Medulla oblongata (tissue), 1 donor: ENCODE measurements at regions not wholly inside any gene's neighbourhood (a gene's known extent, or its start where the extent isn't known, plus 50 kb on each side); places are given as distances from the start of the nearest gene placed in this dataset.
"Not testable (repeated sequence)": the region's sequence is repeated elsewhere in the genome, so short reads cannot be mapped to it uniquely, and the experiment has no call there.

ENCODE experiments used
- DNase-seq: peaks from one replicate; pipeline ENCODE4 v3.0.0-alpha.2; 2015; ENCODE audit errors: extremely low spot score

DNA sequence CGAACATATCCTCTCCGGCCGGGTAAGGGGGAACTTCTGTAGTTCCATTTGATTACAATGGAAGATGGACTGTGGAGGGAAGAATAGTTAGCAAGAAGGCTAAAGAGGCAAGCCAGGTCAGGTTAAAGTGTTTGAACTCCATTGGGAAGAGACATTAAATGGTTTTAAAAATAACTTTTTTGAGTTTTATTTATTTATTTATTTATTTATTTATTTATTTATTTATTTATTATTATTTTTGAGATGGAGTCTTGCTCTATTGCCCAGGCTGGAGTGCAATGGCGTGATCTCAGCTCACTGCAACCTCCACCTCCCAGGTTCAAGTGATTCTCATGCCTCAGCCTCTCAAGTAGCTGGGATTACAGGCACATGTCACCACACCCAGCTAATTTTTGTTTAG lies 441.9 kb downstream of the TOX3 start:
- not testable (repeated sequence) for DNase-seq

DNA sequence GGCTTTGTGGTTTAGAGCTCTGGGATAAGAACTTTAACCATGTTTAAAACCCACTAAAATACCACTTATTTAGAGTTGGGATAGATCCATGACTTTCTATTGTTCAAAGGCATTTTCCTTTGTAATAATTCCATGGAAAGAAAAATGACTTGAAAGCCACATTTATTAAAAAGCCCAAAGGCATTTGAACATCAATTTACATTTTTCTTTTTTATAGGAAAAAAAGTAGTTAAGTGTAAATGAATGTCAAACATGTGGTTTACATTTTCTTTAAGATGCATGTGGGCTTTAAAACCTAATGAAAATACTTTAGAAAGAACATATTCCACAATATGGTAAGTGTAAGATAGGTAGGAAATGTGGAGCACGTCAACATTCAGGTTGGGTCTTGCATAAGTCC lies 443.2 kb downstream of the TOX3 start:
- no peak for DNase-seq

DNA sequence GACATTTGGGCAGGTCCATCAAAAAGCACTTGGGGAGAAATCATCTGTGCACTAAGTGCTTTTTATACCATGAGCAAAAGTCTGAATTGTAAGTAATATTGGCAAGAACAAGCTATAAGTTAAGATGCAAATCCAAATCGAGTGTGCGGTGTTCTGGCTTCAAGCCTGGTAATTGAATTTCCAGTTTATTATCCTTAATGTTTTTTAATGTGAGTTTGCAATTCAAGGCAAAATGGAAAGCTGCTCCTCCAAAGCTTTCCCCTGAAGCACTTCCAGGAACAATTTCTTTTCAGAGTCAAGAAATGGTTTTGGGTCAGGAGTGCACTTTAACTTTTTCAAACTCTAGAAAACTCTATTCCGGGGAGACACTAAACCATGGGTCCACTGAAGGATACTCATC lies 445.7 kb downstream of the TOX3 start:
- no peak for DNase-seq

DNA sequence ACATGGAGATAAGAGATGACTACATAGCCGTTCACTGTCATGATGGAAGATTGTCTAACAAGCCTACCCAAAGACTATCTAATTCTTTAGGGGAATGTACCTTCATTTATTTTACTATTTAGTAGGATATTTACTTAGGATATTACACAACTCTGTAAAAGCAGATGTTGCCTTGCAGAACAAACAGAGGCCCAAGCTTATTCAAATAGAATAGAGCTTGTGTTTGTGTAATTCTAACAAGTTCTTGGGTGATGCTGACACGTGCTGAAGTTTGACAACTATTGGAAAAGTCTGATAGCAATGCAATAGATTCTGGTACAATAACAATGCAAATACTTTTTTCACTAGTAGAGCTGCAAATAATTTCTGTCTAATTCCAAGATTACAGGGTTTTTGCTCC lies 447.6 kb downstream of the TOX3 start:
- no peak for DNase-seq

DNA sequence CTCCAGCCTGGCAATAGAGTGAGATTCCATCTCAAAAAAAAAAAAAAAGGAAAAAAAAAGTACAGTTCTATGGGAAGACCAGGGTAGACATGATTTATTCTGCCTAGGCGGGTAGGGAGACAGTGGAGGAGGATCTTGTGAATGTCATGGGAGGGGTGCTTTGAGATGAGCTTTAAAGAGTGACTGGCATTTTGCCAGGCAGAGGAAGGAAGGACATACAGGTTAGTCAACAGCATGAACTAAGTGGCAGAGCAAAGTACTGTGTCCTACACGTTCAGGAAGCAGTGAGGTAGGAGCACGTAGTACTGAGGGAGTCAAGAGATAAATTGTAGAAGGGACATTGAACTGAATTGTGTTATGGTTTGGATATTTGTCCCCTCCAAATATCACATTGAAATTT lies 451.5 kb downstream of the TOX3 start:
- DNase-seq = no peak

DNA sequence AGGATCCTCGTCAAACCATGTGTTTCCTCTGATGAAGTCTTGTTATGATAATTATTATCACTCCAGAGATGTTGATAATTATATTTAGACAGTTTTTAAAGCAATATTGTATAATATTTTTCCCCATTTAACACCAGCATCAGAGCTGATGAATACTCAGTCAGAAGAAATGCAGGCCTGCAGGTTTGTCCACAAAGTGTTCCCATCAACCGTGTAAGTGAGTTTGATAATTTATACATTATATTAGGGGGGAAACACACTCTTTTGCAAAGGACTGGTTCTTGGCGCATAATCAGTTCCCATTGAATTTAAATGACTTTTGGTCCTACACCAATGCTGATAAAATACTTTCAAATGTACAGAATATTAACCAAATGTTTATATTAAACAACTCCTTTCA lies 454.8 kb downstream of the TOX3 start:
- DNase-seq = no peak

DNA sequence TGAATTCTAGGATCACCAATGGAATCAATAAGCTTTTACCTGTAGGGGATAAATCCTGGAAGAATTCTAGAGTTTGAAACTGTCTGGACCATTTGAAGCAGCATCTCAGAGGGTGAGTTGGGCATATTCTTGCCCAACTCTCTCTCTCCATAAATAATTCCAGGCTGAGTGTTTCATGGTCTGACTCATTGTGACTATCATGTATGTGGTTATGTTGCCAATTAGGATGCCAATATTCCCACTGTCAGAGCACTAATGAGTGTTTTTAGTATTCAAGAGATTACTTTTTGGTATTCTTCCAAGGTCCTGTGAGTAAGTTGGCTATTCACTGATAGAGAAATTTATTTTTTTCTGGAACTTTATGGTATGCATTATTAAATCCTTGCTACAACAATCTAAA lies 456.9 kb downstream of the TOX3 start:
- no peak for DNase-seq

DNA sequence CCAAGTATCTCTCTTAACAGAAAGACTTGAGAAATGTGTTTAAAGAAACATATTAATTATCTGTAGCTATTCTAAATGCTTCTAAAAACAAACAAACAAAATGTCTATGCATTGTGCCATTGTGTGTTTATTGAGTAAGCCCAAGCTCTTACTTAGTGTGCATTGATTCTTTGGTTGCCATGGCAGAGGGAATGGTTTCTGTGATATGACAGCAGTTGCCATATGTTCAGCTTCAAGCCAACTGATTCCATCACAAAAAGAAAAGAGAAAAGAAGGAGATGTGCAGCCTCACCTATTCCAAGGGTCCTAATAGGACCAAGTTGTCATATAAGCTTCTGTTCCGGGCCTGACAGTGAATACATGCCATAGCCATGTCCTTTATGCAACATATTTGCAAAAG lies 457.5 kb downstream of the TOX3 start:
- no peak for DNase-seq

DNA sequence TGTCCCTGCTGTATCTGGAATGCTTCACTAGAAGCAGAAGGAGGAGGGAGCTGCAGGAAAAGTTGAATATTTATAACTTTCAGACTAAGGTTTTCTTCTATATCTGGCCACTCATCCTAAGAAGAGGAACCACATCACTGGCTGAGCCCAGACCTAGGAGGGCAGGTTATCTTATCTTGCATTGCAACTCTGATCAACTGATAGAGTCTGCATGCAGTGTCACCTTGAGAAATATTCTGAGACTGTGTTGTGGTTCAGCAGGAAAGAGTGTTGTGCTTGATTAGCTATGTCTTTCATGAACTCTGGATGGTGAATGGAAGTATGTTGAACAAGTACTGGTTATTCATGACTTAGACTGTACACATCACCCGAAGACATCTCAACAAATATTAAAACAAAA lies 460.0 kb downstream of the TOX3 start:
- DNase-seq = no peak

DNA sequence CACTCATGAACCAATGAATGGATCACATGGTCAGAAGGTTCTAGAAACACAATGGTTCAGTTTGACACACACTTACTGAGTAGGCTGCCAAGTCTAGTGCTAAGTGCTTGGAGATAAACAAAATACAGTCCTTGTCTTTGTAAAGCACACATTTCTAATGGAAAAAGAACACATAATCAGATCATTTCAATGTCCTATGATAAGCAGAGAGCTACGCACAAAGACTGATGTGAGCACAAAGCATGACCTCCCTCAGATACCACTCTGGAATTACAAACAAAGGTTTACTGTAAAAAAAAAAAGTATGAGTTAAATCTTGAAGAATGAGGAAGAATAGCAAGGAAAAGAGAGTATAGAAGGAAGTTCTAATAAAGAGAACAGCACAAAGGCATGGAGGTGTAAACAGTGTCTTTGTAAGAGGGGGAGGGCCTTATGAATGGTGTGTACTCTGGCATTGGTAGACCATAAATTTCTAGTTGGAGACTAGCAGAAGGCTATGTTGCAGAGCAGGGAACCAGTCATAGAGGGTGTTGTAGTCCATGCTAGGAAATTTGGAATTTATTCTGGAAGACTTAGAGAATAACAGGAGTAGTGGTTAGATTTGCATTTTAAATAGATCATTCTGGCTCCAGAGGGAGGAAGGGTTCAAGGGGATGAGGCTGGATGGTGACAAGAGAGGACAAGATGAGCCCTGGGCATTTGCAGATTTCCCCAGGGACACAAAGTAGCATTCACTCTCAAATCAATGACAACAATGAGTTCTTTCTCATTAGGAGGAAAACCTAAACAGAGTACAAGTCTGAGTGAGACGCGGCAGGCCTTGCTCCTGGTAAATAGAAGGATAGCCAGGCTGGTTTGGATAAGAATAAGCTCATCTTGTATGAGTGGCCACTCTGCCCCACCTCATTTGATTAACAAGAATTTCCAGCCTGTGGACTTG lies 468.0 kb downstream of the TOX3 start:
- DNase-seq = peak; percentile 60

DNA sequence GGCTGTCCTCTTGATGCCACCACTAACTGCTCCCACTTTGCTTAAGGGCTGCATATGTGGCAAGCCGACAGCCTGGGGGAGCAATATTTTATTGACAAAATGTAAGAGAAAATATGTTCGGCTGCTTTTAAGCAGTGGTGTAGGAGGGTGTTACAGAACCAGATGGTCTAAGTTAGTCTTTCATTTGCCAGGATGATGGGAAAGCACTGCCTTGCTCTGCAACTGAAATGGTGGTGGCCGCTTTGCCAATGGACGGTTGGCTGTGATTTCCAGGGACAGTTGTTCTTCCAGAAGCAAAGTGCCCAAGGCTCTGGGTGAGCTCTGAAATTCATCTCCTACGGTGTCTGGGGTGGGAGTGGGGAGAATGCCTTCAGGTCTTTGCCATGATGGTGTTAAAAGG lies 469.3 kb downstream of the TOX3 start:
- no peak for DNase-seq

DNA sequence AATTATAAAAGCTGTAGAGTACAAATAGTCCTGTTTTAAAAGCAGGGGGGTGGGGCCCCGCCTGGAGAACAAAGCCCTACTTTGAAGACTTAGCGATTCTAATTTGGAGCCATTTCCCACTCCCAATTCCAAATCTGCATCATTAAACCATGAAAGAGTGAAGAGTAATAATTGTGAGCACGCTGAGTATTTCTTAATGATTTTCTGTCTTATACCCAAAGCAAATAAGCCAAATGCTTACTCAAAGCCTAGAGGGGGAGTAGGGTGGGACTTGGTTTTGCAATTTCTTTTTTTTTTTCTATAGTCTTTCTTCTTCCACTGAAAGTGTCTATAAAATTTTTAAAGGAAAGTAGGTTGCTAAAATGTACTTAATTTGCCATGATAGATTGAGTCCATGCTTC lies 470.1 kb downstream of the TOX3 start:
- no peak for DNase-seq

DNA sequence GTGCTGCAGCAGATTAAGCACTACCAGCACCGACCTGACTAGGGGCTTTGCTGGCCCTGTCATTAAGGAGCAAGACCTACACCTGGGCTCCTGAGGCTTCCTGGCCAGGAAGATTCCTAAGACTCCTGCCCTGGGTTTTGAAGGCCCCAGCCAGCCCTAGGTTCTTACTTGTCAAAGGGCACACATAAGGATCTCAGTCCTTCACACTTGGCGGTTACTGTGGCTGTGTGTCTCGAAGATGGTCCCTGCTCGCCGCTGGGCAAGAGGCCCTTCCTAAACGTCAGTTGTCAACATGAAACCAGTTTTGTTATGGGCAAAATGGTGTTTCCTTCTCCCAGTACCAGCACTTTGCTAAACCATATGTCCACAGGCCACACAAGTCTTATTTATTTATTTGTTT lies 470.6 kb downstream of the TOX3 start:
- DNase-seq = no peak

DNA sequence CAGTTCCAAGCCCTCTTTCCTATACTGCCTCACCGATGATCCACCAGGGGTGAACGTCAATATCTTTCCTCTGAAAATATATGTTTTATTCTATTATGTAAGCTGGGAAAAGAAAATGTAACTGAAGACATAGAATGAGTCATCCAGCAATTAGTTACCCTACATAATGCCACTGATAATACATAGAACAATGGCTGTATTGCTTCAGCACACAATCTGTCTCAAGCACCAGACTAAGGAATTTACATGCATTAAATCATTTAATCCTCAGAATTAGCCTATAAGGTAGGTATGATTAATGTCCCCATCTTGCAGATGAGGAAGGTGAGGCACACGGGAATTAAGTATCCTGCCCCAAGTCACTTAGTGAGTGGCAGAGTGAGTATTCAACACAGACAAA lies 472.8 kb downstream of the TOX3 start:
- DNase-seq = no peak

DNA sequence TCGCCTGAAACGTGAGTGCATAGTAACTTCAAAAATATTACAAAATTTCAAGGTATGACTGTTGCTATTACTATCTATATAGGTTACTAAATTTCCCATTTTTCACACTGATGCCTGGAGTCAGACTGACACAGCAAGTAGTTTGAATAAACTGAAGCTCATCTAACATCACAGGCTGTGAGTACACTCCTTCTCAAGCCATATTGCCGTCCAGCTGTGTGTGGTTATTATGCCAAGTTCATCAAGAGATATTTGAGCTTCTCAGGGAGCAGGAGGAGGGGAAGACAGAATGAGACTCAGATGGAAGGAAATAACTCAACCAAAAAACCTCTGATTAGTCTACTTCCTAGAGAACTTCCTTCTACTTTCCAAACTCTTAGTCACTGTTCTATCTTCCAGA lies 473.9 kb downstream of the TOX3 start:
- no peak for DNase-seq

DNA sequence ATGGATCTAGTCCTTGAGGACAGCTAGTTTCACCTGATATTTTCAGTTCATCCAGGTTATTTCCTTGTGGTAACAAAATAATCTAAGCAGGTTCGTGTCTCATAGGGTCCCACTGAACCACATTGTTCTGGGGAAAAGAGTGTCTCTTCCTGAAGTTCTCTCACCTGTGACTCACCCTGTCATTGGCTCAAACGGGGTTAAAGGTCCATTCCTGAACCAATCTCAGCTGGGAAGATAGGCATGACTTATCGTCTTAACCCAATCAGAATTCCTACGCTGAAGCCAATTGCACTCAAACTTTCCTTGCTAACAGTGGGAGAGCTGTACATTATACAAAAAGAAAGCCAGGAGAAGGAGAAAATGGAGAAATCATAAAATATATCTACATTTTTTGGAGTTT lies 475.8 kb downstream of the TOX3 start:
- no peak for DNase-seq

DNA sequence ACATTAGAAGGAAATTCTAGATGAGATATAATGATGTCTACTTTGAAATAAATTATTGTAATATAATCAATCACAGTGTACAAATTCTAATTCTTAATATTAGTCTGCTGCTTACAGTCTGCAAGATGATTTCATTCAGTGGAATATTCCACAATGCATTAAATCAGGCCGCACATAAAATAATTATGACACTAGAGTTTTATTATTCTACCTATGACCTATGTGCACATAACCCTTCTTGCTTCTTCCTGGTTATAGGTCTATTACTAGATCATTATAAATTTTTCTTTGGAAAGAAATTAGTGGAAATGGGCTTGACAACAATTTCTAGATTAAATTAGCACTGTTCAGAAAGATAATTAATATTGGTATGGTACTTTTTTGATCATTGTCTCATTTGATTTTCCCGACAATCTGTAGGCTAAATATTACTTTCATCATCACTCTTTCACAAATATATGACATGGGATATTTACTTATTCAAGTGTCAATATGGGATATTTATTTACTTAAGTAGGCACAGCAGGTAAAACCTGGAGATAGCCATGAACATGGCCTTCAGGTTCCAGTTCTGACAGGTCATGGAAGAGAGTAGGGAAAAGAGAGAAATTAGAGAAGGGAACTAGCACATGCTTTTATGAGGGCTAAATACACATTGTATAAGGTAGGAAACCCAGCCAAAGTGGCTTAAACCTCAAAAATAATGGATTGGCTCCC lies 476.4 kb downstream of the TOX3 start:
- DNase-seq = no peak

DNA sequence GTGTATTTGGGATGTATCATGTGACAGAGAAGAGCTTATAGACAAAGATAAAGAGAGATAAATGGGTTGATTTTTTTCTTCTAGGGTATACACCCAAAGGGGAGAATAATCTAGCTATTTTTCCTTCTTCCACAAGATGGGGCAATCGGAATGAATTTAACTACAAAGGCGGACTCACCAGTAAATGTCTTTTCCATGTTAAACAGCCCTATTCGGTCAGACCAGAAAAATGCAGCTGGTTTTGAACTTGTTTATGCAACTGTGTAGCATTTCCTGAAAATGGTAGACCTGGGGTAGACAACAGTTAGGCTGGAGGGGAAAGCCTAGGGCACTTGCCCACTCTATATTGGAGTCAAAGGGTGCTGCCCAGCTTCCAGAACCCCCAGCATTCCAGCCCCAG lies 477.1 kb downstream of the TOX3 start:
- DNase-seq = peak; percentile 80

DNA sequence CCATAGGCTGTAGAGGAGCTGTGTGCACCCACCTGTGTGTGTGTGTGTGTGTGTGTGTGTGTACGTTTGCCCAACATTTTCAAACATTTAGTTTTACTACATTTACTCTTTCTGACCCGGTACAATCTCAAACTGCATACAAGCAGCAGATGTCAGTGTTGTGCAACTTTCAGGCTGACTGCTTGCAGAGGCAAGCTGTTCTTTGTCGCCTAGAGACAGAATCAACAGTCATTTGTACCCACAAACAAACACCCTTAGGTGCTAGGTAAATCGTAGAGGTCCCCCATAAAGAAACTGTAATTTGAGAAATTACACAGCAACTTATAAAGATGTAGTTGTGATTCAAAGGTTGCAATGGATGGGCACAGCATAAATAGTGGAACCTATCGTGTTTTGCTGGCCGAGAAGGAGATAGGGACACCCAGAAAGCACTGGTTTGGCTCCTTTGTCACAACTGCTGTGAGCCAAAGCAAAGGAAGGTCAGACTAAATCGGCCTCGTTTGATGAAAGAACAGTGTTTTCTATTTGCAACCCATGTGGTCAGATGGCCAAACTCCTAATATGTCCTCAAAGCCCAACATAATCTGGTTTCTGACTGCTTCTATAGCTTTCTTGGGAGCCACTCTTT lies 478.4 kb downstream of the TOX3 start:
- DNase-seq = peak; percentile 77

DNA sequence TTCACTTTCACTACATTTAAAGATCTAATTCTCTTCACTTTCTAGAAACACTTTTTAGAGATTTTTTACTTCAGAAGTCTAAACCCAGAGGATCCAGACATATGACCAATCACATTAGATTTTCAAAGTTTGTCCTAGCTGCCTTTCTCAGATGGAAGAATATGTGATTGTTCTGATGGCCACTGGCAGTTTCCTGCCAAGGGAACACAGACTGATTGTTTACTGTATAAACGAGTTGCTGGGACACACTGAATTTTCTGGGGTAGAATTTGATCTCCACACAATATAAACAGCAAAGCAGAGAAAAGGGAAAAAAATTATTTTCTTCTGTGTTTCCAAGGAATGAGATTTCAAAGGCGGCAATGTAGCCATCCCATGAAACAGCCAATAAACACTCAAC lies 480.0 kb downstream of the TOX3 start:
- DNase-seq = peak; percentile 86

DNA sequence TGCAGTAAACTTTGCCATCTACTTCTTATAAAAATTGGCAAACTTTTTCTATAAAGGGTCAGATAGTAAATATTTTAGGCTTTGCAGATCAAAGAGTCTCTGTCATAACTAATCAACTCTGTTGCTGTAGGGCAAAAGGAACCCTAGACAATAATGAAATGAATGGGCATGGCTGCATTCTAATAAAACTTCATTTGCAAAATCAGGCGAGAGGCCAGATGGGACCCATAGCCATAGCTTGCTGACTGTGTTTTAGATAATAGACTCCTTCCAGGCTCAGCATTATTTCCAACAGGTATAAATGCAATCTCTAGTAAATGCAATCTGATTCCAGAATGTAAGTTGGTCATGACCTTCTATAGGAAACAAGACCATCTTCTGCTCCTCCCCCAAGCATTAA lies 490.7 kb downstream of the TOX3 start:
- no peak for DNase-seq

DNA sequence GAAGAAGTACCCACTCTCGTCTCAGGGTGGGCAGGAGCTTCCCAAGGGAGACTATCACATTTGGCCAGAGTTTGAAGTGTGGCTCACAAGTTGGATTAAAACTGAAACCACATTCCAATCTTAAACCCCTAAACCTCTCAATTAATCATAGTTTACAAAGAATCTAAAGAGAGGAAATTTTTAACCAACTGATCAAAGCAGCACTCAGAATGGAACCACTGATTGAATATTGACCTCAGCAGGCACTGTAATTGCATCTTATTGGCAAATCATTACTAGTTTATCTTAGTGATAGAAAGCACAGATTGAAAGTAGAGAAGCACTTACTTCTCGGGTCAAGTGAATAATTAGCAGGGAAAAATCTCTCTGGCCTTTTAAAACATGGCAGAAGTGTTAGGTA lies 491.6 kb downstream of the TOX3 start:
- DNase-seq = no peak

DNA sequence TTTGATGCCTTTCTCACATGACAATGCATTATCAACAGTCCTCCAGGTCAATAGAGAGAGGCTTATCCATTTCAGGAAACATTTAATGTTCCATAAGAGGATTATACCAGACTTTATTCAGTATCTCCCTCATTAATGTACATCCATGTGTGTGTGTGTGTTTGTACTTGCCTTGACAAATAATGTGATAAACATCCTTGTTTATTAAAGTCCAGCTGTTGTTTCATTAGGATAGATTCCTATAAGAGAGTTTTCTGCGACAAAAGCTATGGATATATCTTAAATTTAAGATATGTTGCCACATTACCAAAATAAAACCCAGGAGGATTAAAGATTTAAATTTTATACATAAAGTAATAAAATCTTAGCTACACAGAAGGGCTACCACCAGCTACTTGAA lies 492.6 kb downstream of the TOX3 start:
- DNase-seq = no peak
